ENCODE measurements at regions not wholly inside any gene's neighbourhood (a gene's known extent, or its start where the extent isn't known, plus 50 kb on each side); places are given as distances from the start of the nearest gene placed in this dataset.

DNA sequence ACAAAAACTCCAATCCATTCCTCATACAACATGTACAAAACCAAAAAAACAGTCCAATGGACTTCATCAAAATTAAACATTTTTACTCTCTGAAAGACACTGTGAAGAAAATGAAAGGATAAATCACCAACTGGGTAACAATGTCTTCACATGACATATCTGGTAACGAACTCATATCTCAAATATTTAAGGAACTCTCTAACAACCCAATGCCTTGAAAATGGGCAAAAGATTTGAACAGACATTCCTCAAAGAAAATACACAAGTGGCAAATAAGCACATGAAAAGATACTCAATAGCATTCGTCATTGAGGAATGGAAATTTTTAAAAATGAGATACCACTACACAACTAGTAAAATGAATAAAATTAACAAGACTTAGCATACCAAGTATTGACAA, 198.7 kb upstream of the RASSF8 start:
- DNase-seq, result no peak

DNA sequence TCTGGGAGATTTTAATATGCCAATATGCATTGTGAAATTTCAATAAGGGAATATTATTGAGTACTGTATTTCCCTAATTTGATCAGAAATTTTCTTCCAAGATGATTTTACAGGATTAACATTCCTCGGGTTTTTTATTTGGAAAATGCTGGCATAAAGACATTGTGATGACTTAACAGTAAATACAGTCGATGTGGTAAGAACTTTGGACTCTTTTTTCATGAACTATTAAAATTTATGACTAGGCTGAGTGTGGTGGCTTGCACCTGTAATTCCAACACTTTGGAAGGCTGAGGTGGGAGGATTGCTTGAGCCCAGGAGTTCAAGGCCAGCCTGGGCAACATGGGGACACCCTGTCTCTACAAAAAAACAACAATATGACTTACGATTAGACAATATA, 197.1 kb upstream of the RASSF8 start:
- no peak for DNase-seq

DNA sequence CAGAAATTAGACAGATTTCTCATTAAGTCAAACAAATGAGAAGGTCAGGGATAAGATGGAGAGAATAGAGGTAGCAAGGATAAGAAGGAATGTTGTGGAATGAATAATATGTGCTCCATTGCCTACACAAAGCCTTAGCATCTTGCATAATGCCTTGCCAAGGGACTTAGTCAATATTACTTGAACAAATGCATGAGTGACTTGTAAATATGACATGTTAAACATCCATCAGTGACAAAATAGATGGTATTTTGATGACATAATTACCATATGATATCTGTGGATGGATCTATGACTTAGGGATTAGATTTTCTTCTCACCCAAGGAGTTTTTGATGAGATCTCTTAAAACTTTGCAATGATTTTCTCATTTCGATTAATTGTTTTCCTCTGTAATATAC, 194.1 kb upstream of the RASSF8 start:
- no peak for DNase-seq

DNA sequence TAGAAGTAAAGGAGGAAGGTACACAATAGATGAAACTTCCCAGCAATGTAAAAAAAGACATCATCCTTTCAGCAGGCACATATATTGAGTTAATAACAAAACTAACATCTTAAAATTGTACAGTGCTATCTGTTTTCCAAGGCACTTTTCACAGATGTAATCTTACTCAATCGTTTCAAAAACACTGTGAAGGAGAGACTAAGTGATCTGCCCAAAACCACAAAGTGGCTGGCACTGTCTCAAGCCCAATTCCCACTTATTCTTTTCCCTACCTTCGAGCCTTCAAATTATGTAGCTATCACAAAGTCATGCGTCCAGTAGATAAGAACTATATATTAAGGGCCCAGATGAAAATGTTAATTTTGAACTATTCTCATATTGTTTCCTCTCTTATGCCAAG, 193.6 kb upstream of the RASSF8 start:
- DNase-seq, result no peak

DNA sequence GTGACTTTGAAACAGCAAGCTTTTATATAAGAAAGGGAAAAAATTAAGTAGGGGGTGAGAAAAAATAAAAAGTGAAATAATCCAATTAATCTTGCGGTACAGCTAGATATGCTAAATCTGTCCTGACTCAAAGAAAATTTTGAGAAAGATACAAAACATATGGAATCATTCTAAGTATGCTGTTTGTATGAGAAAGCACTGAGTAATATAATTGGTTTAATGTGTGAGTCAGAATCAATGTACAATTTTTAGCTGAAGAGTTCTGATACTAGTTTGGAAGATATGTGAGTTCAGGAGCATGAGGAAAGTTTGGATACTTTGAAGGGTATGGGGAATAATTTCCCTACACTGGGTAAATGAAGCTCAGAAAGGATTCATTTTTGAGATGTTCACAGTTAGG, 190.9 kb upstream of the RASSF8 start:
- DNase-seq, result no peak

DNA sequence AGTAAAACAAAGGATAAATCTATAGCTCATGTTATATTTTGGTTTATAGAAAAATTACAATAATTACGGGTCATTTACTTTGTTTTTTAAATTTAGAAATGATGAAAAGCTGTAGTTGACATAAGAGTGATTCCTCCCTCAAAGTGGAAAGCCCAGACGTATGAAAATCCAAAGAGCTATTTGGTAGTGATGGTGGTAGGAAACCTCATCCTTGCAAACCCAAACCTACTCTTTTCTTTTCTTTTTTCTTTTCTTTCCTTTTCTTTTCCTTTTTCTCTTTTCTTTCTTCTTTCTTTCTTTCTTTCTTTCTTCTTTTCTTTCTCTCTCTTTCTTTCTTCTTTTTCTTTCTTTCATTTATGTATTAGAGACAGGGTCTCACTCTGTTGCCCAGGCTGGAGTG, 190.3 kb upstream of the RASSF8 start:
- no peak for DNase-seq

DNA sequence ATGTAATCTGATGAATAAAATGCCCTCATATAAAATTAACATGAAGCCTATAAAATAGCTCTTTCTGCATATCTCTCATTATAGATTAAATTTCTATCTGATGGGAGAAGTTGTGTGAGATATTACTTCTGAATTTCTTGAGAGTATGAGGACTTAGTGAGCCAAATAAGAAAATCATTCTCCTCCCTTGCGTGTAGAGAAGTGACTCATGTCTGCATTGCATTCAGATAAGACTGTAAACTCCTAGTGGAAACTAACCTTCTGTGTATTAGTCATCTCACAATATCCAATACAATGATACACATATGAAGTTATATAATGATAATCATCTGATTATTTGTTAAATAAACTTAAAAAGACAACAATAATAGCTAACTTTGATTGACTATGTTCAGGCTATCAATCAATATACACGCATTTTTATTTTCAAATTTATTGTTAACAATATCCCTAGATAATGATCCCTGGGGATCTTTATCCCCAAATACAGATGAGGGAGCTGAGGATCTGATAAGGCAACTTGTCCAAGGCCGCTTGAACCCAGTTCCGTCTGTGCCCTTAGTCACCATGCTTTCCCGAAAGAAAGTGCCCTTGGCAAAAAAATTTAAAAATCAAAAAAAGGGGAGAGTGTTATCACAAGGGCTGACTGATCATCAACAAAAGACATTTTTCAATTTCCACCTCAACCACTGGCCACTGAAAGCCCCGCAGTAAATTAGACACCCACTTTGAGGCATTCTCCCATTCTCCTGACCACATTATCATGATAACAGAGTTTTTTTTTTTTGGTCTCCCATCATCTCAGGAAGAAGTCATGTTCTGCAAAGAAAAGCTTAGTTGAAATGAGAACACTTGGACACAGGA, 189.2 kb upstream of the RASSF8 start:
- no peak for DNase-seq

DNA sequence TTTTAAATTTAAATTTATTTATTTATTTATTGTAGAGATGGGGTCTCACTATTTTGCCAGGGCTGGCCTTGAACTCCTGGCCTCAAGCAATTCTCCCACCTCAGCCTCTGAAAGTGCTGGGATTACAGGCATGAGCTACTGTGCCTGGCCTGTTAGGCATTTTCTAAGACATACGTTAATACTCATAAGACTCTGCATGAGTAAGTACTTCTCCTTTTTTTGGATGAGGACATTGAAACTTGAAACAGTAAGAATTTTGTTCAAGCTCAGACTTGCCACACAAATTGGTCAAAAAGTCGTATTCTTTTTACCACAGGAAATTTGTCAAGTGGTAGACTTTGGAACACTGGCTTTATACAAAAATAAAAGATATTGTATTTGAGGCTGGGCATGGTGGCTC, 187.4 kb upstream of the RASSF8 start:
- no peak for DNase-seq

DNA sequence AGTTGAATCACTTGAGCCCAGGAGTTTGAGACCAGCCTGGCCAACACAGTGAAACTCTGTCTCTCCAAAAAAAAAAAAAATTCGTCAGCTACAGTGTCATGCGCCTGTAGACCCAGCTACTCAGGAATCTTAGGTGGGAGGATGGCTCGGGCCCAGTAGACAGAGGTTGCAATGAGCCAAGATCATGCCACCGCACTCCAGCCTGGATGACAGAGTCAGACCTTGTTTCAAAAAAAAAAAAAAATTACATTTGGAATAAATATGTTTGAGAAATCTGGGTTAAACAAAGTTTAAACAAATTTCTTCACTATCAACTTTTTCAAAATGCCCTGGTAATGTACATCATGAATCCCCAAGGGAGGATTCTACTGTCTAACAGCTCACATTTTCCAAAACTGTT, 187.0 kb upstream of the RASSF8 start:
- no peak for DNase-seq

DNA sequence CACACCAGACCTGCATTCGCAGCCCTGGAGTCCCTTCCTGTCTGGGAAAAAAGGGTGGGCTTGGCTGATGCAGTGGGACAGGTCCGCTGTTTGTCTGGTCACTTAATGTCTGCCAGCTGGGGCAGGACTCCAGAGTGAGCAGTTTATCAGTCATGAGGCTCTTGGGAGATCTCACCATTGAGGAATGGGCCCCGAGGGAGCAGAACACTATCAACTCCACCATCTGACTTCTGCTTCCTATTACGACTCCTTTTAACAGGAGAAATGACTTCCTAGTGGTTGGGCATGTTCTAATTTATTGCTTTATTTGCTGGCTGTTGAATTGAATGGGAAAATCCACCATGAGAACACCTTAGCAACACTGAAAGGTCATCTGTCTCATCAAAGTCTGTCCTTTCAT, 182.5 kb upstream of the RASSF8 start:
- no peak for DNase-seq

DNA sequence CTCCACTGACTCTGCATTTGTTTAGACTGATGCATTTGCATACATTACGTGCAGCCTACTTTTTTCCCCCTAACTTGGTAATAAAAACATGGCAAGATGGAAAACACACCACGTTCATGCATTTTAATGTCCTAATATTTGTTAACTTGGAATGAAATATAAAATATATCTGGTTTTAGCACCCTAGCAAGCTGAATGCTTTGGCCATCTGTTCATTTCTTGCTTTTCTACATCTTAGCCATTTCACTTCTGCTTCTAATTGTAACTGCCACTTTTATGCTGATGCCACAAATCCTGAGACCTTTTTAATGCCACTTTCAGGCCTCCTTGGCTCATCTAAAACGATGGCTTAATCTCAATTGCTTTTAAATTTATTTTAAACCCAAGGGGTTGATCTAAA, 177.7 kb upstream of the RASSF8 start:
- no peak for DNase-seq

DNA sequence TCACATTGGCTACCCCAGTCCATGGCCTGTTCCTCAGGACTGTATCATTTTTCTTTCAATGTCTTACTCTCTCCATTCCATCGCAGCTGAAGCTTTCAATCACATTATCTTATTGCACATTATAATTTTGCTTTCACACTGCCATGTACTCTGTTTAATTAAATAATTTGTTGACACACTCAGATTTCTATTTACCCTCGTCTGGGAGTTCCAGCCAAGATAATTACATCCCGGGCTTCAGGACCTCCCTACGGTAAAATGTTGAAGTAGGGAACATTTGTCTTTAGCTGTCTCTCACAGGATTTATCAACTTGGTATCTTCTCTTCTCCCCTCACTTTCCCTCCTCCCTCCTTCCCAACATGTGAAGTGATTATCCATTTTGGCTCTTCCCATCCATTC, 177.2 kb upstream of the RASSF8 start:
- DNase-seq, result no peak

DNA sequence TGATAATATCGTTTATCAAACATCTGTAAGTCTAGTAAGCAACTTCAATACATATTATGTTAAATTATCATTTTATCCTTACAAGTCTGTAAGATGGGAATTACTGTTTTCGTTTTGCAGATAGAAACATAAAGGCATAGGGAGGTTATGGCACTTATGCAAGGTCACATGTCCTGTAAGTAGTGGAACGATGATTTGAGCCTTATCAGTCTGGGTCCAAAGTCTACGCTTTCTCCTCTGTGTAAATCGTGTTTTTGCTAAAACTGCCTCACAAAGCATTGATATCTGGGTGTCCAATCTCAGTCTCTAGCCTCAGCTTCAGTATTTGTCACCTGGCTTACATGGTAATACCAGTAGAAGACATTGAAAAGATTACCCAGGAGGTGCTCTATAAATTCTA, 174.9 kb upstream of the RASSF8 start:
- DNase-seq, result no peak

DNA sequence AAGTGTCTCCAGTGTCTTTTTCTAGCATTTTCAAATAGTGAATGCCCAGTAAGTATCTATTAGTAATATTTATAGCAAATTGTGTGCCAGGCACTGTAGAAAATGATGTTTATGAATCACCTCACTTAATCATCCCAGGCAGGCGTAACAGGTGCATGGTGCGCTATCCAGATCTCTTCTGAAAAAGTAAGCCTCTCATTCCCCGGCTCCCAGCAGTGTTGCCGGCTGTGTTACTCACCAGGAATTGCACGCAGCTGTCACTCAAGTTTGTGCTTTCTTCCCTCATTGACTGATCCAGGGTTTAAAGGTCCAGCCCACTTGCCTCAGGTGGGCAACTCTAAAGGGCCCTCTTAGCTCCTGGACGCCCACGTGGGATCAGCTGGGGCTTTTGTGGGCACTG, 173.8 kb upstream of the RASSF8 start:
- no peak for DNase-seq

DNA sequence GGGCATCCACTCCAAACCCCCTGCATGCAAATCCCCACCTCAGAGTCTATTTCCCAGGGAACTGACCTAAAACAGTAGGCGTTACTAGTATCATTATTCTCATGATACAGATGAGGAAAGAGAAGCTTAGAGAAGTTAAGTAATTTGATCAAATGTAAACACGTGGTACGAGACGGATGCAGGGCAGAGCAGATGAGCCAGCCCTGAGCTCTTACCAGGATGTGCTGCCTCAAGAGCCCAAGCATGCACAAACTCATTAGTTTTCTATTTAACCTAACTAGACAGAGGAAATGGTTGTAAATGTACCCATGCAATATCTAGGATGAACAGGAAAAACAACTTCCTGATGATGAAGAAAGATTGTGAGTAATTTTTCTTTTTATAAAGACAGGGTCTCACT, 173.3 kb upstream of the RASSF8 start:
- DNase-seq, result no peak

DNA sequence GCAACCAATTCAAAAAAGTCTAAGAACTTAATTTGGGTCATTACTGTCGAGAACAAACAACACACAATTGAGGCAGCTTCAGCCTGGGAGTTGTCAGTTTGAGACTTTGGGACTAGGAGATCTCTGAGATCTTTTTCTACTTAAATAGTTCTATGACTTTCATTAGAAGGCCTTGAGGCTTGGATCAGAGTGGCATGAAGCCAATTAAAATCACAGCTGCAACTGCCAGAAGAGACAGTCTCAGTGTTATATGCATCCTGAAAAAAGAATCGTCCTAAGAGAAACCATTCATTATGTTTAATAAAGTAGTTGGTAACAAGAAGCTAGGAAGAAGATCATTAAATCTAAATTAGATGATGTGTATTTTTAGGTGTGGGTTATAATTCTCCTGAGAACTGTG, 170.8 kb upstream of the RASSF8 start:
- no peak for DNase-seq

DNA sequence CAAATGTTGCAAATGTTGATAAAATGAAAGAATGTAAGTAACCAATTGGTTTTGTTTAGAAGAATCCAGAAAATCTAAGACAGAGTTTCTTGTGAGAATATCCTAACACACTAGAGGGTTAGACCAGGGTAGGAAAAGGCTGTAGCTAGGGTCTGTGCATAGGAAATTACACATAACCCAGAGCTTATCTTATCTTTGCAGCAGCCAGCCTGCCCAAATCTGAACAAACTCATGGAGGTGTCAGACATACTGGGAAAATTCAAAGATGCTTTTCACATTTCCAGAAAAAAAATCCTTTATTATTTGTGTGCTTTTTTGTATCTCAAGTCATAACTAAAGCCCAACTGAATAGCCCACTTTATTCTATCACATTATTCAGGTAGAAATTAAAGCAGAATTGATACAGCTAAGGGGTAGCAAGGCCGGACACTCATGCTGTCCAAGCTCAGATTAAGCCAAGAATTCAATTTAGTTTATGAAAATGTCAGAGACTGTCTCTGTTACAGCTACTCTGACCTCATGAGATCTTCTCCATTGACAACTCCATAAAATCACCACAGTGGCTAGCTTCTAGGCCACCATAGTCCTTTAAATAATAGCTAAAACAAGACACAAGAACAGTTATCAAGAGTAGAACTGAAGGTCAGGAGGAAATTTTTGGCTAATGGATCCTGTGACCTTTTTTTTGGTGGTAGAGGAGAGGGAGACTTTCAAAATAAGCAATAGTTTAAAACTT, 169.6 kb upstream of the RASSF8 start:
- no peak for DNase-seq

DNA sequence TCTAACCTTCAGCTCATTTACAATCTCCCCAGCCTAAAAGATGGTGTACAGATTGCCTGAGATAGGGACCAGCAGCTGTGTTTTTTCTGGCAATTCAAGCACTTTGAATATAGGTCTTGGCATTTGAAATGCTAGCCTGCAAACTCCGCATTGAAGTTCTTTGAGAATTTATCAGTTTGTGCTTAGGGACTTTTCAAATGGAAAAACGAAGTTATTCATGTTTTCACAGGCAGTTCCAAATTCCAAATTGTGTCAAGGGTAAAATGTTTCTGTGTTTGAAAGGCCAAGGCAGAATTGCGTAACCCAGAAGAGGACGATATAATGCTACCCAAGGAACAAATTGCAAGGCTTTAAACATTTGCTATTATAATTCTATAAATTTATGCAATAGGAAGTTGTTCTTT, 168.9 kb upstream of the RASSF8 start:
- no peak for DNase-seq

DNA sequence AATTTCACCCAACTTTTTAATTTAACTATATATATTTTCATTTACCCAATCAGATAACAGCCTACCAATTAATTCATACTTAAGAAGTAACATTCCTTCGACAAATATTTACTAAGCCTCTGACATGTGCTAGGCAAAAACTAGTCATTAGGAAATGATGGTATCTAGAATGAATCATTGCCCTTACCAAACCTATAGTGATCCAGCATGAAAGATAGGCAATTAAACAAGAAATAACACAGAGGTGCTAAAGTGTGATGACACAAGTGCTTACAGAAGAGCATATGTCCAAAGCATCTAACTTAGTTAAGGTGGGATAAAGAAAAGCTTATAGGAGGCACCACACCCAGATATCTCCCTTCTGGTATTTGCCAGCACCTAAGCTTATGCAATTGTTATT, 166.5 kb upstream of the RASSF8 start:
- DNase-seq, result no peak

DNA sequence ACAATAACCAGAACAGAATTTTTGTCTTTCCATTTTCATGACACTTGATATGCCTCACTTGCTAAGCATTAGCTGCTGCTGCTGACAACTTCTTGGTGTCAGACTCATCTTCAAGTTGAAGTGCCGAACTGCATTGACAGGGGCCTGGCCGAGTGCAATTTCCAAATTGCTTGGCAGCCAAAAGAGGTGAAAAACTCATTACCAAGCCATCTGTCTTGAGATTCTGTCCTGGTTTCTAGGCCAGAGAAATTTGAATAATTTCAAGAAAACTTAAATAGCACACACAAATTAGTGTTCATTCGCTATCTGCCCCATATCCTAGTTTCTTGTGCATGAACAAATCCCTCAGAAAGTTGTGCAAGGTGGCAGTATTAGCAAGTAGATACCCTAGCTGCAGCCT, 165.3 kb upstream of the RASSF8 start:
- no peak for DNase-seq

DNA sequence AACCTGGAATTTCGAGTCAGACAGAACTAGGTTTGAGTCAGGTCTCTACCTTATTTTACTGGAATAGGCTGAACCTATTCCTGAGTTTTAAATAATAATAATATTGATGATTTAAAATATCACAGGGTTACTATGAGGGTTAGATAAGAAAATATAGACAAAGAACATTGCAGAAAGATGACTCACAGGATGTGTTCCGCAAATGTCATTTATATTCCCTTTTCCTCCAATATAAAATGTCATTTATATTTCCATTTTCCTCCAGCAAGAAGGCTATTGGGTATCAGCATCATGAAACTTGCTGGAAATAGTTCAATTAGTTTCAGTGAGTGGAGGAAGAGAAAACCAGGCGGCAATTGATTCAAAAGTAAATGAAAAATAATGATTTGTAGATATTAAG, 163.9 kb upstream of the RASSF8 start:
- no peak for DNase-seq

DNA sequence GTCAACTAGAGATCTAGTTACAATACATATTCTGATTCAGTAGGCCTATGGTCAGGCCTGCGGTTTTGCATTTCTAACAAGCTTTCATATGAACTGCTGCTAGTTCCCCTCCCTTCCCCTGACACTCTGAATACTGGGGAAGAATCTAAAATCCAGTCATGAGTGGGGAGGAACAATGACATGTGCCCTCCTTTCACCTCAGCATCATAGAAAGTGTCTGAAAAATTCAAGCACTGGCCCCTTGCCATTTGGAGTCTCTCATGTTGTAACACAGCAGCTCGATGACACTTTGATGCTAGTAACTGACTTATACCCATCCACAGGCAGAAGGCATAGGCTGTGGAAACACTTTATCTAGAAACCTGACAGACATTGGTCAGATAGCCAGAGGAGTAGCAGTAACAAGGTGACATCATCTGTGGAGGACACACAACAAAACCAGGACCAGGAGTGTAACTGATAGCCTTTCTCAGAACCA, 161.9 kb upstream of the RASSF8 start:
- no peak for DNase-seq

DNA sequence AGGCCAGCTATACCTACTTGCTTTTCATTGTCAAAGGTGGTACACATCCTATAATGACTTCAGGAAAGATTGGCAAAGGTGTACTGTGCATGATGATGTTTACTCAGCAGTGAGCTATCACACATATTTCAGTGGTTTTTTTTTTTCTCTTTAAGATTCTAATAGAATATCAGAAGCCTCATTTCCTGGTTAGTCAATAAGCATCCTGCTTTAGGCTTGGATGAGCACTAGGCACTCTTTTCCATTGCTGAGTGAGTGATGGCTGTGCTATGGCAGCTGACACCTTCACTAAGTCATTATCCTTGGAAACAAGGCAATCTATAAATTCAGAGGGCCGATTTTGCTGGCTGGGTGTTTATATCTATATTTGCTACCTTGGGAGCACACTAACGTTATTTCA, 161.1 kb upstream of the RASSF8 start:
- DNase-seq, result no peak

DNA sequence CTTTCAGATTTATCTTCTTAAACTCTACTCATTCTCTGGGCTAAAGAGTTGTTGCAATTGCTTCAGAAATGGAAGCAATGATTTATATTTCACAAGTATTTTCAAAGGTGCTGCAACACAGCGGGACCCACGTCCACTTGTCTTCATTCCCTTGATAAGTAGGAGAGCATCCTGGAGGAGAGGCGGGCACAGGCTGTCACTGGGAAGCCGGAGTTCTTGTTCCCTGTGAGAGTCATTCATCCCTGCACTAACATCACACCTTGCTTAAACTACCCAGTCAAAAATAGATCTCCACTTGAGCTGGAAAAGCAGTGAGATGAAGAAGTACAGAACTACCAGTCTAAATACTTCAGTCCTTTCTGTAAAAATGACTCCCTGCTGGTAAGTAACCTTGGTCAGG, 160.5 kb upstream of the RASSF8 start:
- DNase-seq, result no peak

DNA sequence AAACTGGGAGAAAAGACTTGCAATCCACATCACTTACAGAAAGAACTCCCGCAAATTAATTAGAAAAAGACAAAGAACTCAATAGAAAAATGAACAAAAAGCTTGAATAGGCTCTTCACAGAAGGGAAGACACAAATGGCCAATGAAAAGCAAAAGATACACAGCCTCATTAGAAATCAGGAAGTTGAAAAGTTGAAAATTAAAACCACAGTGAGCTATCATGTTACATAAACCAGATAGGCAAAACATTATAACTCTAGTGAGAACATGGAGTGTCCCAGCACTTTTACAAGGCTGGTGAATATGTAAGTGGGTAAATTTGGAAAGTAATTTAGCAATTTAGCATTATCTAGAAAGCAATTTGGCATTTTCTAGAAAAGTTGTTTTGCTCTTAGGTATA, 158.4 kb upstream of the RASSF8 start:
- no peak for DNase-seq

Data from activated T-cell treated with anti-CD3 and anti-CD28 coated beads, Interleukin-2, amount 50 U/mL, for 48 hours (primary cell).